ENCODE measurements at regions not wholly inside any gene's neighbourhood (a gene's known extent, or its start where the extent isn't known, plus 50 kb on each side); places are given as distances from the start of the nearest gene placed in this dataset.
"Not testable (repeated sequence)": the region's sequence is repeated elsewhere in the genome, so short reads cannot be mapped to it uniquely, and the experiment has no call there.

DNA sequence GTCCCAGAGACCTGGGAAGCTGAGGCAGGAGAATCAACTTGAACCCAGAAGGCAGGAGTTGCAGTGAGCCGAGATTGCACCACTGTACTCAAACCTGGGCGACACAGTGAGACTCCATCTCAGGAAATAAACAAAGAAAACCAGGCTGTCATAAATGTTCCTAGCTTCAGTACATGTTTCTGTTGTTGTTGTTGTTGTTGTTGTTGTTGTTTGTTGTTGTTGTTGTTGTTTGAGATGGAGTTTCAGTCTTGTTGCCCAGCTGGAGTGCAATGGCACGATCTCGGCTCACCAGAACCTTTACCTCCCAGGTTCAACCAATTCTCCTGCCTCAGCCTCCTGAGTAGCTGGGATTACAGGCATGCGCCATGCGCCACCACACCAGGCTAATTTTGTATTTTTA is 452.5 kb downstream of the HS3ST3B1 start:
- no peak for DNase-seq

GRCh38 chr17:14752011-14752410 is 451.1 kb downstream of the HS3ST3B1 start:
- no peak for DNase-seq

DNA sequence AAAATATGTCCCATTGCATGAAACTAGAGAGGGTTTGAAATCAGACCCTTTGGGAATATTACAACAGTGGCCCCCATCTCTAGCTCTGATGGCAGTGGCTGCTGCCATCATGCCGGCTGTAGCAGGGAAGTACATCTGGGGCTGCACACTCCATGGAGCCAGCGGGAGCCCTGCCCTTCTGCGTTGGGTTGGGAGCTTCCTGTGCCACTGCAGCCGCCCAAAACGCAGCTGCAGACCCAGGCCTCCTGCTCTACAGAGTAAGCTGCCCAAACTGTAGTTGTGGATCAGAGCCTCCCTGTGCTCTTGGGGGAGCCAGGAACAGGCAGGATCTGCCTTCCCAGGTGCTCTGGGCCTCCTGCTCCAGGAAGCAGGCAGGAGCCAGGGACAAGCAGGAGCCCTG is 450.0 kb downstream of the HS3ST3B1 start:
- no peak for DNase-seq

- no peak for DNase-seq
Measured at GRCh38 chr17:14749269-14749668, 448.4 kb downstream of the HS3ST3B1 start.

DNA sequence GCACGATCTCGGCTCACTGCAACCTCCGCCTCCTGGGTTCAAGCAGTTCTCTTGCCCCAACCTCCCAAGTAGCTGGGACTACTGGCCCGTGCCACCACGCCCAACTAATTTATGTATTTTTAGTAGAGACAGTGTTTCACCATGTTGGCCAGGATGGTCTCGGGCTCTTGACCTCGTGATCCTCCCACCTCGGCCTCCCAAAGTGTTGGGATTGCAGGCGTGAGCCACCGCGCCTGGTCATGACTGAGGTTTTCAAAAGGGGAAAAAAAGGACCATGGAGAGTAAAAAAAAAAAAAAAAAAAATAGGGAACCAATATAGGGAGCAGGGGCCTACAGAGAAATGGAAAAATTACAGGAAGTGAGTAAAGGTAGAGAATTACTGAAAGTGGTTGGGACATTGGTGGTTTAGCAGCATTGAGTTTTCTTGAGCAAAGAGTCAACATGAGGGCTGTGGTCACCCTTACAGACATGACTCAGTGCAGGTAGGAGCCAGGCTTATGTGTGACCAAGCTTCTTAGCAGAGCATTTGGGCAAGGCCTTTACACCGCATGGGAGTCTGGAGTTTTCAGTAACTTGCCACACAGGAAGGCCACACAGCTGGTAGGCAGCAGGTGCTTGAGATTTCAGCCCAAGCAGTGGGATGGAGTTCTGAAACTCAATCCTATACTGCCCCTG is 447.3 kb downstream of the HS3ST3B1 start:
- DNase-seq = no peak

GRCh38 chr17:14747603-14747950 is 446.7 kb downstream of the HS3ST3B1 start:
- no peak for DNase-seq

DNA sequence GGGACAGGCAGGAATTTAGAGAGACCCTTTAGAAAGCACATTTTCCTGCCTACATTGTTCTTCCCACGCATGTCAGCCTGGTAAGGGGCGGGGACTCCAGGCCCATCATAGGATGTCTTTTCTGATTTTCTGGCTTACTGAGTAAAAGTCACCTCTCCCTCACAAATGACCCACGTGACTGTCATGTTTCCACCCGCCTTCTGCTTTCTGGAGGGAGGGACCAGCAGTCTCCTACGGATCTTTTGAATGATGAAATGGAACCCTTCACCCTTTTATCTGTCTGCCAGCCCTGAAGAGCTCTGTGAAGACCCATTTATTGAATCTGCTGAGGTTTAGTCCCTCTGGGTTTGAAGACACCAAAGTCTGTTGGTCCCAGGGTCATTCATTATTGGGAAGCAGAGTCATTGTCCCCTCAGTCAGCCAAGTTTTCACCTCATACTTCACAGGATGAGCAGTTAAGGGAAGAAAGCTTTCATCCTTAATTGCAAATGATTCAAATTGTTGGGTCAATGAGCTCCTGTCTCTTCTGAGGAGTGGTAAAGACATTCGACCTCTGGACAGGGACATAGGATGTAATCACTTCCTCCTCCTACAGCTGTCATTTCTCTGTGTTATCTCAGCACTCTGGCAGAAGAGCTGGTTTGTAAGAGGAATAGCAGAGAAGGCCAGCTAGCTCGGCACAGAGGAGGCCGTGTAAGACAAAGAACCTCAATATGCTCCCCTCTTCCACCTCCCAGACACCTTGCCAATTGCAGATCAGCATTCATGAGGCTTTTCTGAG is 446.1 kb downstream of the HS3ST3B1 start:
- no peak for DNase-seq

GRCh38 chr17:14745541-14745940 is 444.7 kb downstream of the HS3ST3B1 start:
- DNase-seq = no peak

GRCh38 chr17:14744761-14745473 is 444.0 kb downstream of the HS3ST3B1 start:
- no peak for DNase-seq

DNA sequence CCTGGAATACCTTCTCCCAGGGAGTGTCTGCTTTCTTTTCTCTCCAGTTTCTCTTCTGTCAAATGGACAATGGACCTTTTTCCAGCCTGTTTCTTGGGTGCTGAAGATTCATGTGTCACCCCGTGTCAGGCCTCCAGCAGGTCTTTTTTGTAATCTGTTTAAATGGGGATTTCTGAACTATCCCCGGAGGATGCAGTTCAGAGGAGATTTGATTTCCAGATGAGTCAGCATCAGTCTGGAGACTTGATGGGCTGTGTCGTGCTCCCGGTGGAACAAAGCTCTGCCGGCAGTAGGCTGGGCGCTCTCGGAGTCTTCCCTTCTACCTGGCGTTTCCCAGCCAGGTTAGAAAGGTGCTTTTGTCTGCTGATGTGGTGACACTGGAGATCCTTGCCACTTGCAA is 440.6 kb downstream of the HS3ST3B1 start:
- DNase-seq = no peak

- no peak for DNase-seq
Measured at GRCh38 chr17:14739656-14740431, 439.0 kb downstream of the HS3ST3B1 start.

GRCh38 chr17:14738652-14738988 is 437.7 kb downstream of the HS3ST3B1 start:
- DNase-seq = no peak

- DNase-seq = no peak
Measured at GRCh38 chr17:14737984-14738651, 437.2 kb downstream of the HS3ST3B1 start.

GRCh38 chr17:14736631-14737030 is 435.8 kb downstream of the HS3ST3B1 start:
- DNase-seq = no peak

DNA sequence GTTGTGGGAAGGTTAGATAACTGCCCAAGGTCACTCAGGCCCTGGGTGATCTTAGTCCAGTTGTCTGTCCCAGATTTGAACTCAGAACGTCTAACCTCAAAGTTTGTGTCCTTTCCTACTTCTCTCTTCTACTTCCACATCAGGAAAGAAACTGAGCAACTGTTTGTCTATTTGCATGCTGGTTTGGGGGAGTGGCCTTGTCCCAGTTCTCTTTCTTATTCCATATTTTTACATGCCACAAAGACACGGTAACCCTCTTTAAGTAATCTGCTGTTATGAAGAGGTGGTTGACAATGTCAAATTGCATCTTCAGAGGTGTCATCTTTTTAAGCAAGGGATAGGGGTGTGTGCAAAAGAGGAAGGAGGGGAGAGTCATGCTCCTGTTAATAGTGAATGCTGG is 432.5 kb downstream of the HS3ST3B1 start:
- no peak for DNase-seq

- no peak for DNase-seq
Measured at GRCh38 chr17:14732211-14732610, 431.3 kb downstream of the HS3ST3B1 start.

DNA sequence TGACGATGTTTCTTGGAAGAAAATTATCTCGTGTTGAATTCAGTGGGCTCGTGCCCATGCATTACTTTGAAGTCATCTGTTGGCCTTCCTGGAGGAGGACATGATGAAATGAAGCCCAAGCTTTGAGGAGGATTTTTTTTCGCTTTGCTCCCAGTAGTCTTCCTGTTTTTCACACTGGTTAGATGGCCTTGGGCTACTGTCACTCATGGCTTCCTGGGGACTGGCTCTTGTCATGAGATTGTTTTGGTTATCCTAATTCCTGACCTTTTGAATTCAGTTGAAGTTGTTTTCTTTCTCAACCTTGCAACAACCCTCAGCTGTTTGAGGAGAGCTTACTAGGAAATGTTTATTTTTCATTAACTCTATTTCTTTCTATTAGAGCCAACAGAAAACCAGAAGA is 430.7 kb downstream of the HS3ST3B1 start:
- no peak for DNase-seq

- no peak for DNase-seq
Measured at GRCh38 chr17:14730821-14731220, 429.9 kb downstream of the HS3ST3B1 start.

DNA sequence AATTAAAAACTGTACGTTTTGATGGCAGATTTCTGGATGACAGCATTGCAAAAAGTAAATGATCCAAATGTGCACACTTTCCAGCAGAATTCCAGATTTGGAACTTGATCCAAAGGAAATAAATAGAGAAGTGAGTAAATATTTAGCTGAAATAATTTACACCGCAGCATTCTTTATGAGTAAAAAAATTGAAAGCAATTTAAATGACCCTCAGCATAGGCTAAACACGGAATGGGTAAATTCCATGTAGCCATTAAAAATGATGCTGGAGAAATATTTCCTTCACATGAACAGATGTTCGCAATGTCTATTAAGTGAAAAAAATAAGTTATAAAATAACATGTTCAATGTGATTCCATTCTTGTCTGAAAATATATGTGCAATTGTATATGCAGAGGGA is 424.8 kb downstream of the HS3ST3B1 start:
- no peak for DNase-seq

GRCh38 chr17:14724770-14725169 is 423.9 kb downstream of the HS3ST3B1 start:
- DNase-seq = no peak

- DNase-seq = not testable (repeated sequence)
Measured at GRCh38 chr17:14723349-14723748, 422.5 kb downstream of the HS3ST3B1 start.

- no peak for DNase-seq
Measured at GRCh38 chr17:14719942-14720341, 419.1 kb downstream of the HS3ST3B1 start.

GRCh38 chr17:14717859-14718258 is 417.0 kb downstream of the HS3ST3B1 start:
- no peak for DNase-seq
